ENCODE measurements at regions not wholly inside any gene's neighbourhood (a gene's known extent, or its start where the extent isn't known, plus 50 kb on each side); places are given as distances from the start of the nearest gene placed in this dataset.

GRCh38 chr6:105941621-105942412 lies 144.3 kb upstream of the PRDM1 start:
- H3K27ac Mint-ChIP-seq (ENCODE audit: low read depth): no peak overlapping the region
- H3K36me3 Mint-ChIP-seq (ENCODE audit: insufficient read depth): no peaks in the 10 kb centered on the region

DNA sequence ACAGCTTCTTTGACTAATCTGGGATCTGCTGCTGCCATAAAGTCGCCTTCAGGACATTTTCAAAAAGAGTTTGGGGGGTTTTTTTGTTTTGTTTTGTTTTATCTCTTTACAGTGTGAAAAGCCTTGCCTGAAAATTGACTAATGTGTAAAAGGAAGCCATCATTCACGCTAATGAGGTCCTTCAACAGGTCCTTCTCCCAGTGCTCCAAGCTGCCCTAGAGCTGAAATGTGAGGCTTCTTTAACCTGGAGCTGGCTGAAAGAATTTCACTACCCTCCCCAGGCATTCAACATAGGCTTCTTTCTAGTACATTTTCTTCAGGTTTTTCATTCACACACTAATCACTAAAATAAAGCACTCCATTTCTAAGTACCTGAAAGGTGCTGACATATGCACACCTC lies 145.1 kb upstream of the PRDM1 start:
- H3K4me3 Mint-ChIP-seq: no peak overlapping the region
- H3K4me1 Mint-ChIP-seq: no peaks in the 10 kb centered on the region
- DNase-seq (ENCODE audit: low spot score in 2 of 2): no peak
- no peaks in the 10 kb centered on the region for H3K27me3 Mint-ChIP-seq
- H3K9me3 Mint-ChIP-seq: no peaks in the 10 kb centered on the region
- no peak overlapping the region for H3K27ac Mint-ChIP-seq (ENCODE audit: low read depth)
- no peaks in the 10 kb centered on the region for H3K36me3 Mint-ChIP-seq (ENCODE audit: insufficient read depth)
- ATAC-seq (replicated peaks; ENCODE audit: extremely low read depth, poor library complexity, severe bottlenecking): no peak

More at GRCh38 chr6:105941621-105942412, 144.3 kb upstream of the PRDM1 start:
- ATAC-seq (replicated peaks; ENCODE audit: extremely low read depth, poor library complexity, severe bottlenecking) (no peak), DNase-seq (ENCODE audit: low spot score in 2 of 2) (no peak)
- Mint-ChIP-seq H3K4me1 (no peaks in the 10 kb centered on the region), H3K27me3 (no peaks in the 10 kb centered on the region), H3K4me3 (no peak overlapping the region), H3K9me3 (no peaks in the 10 kb centered on the region)

GRCh38 chr6:105936972-105937371 lies 149.2 kb upstream of the PRDM1 start:
- no peak overlapping the region for H3K27ac Mint-ChIP-seq (ENCODE audit: low read depth)
- no peaks in the 10 kb centered on the region for H3K36me3 Mint-ChIP-seq (ENCODE audit: insufficient read depth)
- DNase-seq (ENCODE audit: low spot score in 2 of 2) (no peak), ATAC-seq (replicated peaks; ENCODE audit: extremely low read depth, poor library complexity, severe bottlenecking) (no peak)
- no peaks in the 10 kb centered on the region for H3K27me3 Mint-ChIP-seq
- no peaks in the 10 kb centered on the region for H3K9me3 Mint-ChIP-seq
- H3K4me3 Mint-ChIP-seq: no peak overlapping the region
- H3K4me1 Mint-ChIP-seq: no peaks in the 10 kb centered on the region

DNA sequence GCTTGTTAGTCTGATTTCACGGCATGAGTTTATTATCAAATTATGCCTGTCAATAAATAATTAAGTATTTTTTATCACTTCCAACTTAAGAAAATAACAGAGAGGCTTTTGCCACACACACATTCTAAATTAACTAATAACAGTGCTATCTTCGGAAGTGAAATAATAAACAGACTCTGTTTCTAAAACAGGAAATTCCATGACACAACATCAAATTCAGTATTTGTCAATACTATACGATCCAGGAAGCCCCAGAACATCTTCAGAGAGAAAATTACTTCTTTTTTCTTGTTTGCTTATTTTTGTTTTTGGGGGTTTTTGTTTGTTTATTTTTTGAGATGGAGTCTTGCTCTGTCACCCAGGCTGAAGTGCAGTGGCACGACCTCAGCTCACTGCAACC lies 150.7 kb upstream of the PRDM1 start:
- Mint-ChIP-seq H3K4me1 (no peaks in the 10 kb centered on the region), H3K27me3 (no peaks in the 10 kb centered on the region), H3K36me3 (ENCODE audit: insufficient read depth) (no peaks in the 10 kb centered on the region), H3K9me3 (no peaks in the 10 kb centered on the region), H3K27ac (ENCODE audit: low read depth) (no peak overlapping the region), H3K4me3 (no peak overlapping the region)
- DNase-seq (ENCODE audit: low spot score in 2 of 2) (no peak), ATAC-seq (replicated peaks; ENCODE audit: extremely low read depth, poor library complexity, severe bottlenecking) (no peak)

- H3K36me3 Mint-ChIP-seq (ENCODE audit: insufficient read depth): no peaks in the 10 kb centered on the region
- no peaks in the 10 kb centered on the region for H3K27me3 Mint-ChIP-seq
- no peak for DNase-seq (ENCODE audit: low spot score in 2 of 2)
- ATAC-seq (replicated peaks; ENCODE audit: extremely low read depth, poor library complexity, severe bottlenecking): no peak
- H3K9me3 Mint-ChIP-seq: no peaks in the 10 kb centered on the region
- H3K4me3 Mint-ChIP-seq: no peak overlapping the region
- H3K4me1 Mint-ChIP-seq: no peaks in the 10 kb centered on the region
- no peak overlapping the region for H3K27ac Mint-ChIP-seq (ENCODE audit: low read depth)
These were observed 151.4 kb upstream of the PRDM1 start for GRCh38 chr6:105934708-105935107.

DNA sequence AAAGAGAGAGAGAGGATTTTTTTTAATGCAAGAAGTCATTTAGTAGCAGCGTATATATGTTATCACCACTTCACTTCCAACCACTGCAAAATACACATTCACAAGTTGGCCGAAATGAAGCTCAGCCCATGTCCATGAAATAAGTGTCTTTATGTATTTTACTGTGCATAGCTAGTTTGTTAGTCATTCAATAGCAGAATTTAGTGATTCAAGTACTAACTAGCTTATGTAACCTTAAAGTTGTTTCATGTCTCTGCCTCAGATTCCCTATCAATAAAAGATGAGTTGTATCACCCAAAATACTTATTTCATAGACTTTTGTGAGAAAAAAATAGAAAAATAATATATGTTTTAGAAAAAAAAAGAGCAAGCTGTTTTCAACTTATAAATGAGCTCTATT lies 153.7 kb upstream of the PRDM1 start:
- Mint-ChIP-seq H3K27me3 (no peaks in the 10 kb centered on the region), H3K9me3 (no peaks in the 10 kb centered on the region), H3K27ac (ENCODE audit: low read depth) (no peak overlapping the region), H3K4me1 (no peaks in the 10 kb centered on the region), H3K36me3 (ENCODE audit: insufficient read depth) (no peaks in the 10 kb centered on the region), H3K4me3 (no peak overlapping the region)
- DNase-seq (ENCODE audit: low spot score in 2 of 2) (no peak), ATAC-seq (replicated peaks; ENCODE audit: extremely low read depth, poor library complexity, severe bottlenecking) (no peak)

DNA sequence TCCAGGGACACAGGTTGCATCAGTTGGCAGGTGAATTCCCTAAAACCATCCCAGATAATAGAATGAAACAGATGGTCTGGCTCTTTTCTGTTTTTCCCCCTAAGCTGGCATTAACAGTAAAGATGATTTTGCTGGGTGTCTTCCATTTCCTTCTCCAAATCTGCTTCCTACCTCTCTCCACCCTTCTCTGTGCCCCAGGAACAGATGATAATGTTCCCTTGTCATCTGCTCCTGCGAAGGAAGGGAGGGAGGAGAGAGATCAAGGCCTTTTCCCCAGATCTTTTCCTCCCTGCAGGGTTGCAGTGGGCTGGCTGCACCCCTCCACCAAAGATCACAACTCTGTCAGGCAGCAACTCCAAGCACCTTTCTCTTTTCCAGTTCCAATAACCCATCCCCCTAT lies 156.5 kb upstream of the PRDM1 start:
- Mint-ChIP-seq H3K36me3 (ENCODE audit: insufficient read depth) (no peaks in the 10 kb centered on the region), H3K27ac (ENCODE audit: low read depth) (no peak overlapping the region), H3K27me3 (no peaks in the 10 kb centered on the region), H3K4me3 (no peak overlapping the region), H3K4me1 (no peaks in the 10 kb centered on the region), H3K9me3 (no peaks in the 10 kb centered on the region)
- no peak for ATAC-seq (replicated peaks; ENCODE audit: extremely low read depth, poor library complexity, severe bottlenecking)
- DNase-seq (ENCODE audit: low spot score in 2 of 2): no peak

DNA sequence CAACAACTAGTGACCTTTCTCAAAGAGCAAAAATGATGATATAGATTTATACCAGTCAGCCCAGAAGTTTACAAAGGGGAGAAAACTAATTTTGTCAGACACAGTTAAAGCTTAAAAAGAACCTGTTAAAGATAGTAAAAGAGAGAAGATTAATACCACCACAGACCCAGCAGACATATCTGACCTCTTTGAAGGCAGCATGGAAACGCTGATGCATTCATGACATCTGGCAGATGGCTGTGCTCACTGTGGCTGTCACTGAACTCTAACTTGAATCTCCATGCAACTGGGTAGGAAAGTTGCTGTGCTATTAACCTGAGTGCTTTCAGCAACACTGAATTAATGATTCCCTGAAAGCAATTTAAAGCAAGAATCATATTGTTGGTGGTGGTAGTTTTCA lies 159.8 kb upstream of the PRDM1 start:
- no peak for ATAC-seq (replicated peaks; ENCODE audit: extremely low read depth, poor library complexity, severe bottlenecking)
- no peaks in the 10 kb centered on the region for H3K9me3 Mint-ChIP-seq
- no peak for DNase-seq (ENCODE audit: low spot score in 2 of 2)

DNA sequence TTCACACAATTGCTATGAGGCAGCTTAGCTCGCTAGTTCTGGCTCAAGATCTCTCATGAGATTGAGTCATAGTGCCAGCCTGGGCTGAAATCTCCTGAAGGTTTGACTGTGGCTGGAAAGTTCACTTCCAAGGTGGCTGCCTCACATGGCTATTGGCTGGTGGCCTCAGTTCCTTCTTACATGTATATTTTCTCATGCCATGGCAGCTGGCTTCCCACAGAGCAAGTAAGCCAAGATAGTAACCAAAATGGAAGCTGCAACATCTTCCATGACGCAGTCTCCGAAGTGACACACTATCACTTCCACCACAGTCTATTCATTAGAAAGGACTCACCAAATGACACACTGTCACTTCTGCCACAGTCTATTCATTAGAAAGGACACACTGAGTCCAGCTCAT lies 160.4 kb upstream of the PRDM1 start:
- no peak overlapping the region for H3K27ac Mint-ChIP-seq (ENCODE audit: low read depth)
- H3K36me3 Mint-ChIP-seq (ENCODE audit: insufficient read depth): no peaks in the 10 kb centered on the region
- no peak for ATAC-seq (replicated peaks; ENCODE audit: extremely low read depth, poor library complexity, severe bottlenecking)
- no peaks in the 10 kb centered on the region for H3K4me1 Mint-ChIP-seq
- DNase-seq (ENCODE audit: low spot score in 2 of 2): no peak
- no peak overlapping the region for H3K4me3 Mint-ChIP-seq
- H3K27me3 Mint-ChIP-seq: no peaks in the 10 kb centered on the region
- H3K9me3 Mint-ChIP-seq: no peaks in the 10 kb centered on the region

More for the DNA sequence above, 159.8 kb upstream of the PRDM1 start:
- Mint-ChIP-seq H3K4me3 (no peak overlapping the region), H3K36me3 (ENCODE audit: insufficient read depth) (no peaks in the 10 kb centered on the region), H3K27me3 (no peaks in the 10 kb centered on the region), H3K4me1 (no peaks in the 10 kb centered on the region), H3K27ac (ENCODE audit: low read depth) (no peak overlapping the region)

GRCh38 chr6:105921781-105922180 lies 164.4 kb upstream of the PRDM1 start:
- H3K27ac Mint-ChIP-seq (ENCODE audit: low read depth): no peak overlapping the region
- DNase-seq (ENCODE audit: low spot score in 2 of 2): no peak
- H3K36me3 Mint-ChIP-seq (ENCODE audit: insufficient read depth): no peaks in the 10 kb centered on the region
- H3K9me3 Mint-ChIP-seq: no peaks in the 10 kb centered on the region
- peaks cover 9% of the 10 kb centered on the region for H3K27me3 Mint-ChIP-seq
- no peak overlapping the region for H3K4me3 Mint-ChIP-seq
- no peak for ATAC-seq (replicated peaks; ENCODE audit: extremely low read depth, poor library complexity, severe bottlenecking)
- no peaks in the 10 kb centered on the region for H3K4me1 Mint-ChIP-seq

- peaks cover 9% of the 10 kb centered on the region for H3K27me3 Mint-ChIP-seq
- no peaks in the 10 kb centered on the region for H3K4me1 Mint-ChIP-seq
- no peak overlapping the region for H3K4me3 Mint-ChIP-seq
- DNase-seq (ENCODE audit: low spot score in 2 of 2): no peak
- no peaks in the 10 kb centered on the region for H3K9me3 Mint-ChIP-seq
- ATAC-seq (replicated peaks; ENCODE audit: extremely low read depth, poor library complexity, severe bottlenecking): no peak
- H3K36me3 Mint-ChIP-seq (ENCODE audit: insufficient read depth): no peaks in the 10 kb centered on the region
- no peak overlapping the region for H3K27ac Mint-ChIP-seq (ENCODE audit: low read depth)
These were observed 166.1 kb upstream of the PRDM1 start for GRCh38 chr6:105920071-105920470.

DNA sequence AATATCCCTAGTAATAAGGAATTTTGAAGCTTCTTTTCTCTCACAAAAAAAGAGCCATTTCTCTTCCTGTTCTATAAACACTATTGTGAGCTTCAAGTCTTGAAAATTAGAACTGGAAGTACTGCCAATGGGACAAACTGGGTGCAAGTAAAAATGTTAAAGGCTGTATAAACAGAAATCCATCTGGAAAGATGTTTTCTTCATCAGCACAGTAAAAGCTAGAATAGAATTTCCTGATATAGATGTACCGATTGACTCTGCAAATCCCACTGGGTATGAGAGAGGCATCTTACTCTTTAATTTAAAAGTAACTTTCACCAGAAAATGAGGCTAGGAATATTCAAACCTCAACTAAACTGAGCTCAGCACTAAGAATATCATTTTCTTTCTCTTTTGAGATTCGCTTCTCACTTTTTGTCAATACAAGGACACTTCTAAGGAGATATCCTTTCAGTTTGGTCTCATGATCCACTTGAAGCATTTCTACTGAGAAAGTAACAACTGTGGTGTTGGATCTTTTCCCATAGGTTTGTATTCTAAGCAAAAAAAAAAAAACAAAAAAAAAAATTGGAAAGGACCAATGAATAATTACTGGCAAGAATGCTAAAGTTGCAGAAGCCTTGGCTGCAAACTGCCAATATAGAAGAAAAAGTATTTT lies 169.0 kb upstream of the PRDM1 start:
- Mint-ChIP-seq H3K4me1 (no peaks in the 10 kb centered on the region), H3K9me3 (no peaks in the 10 kb centered on the region), H3K4me3 (no peak overlapping the region), H3K36me3 (ENCODE audit: insufficient read depth) (no peaks in the 10 kb centered on the region), H3K27me3 (peaks cover 16% of the 10 kb centered on the region), H3K27ac (ENCODE audit: low read depth) (no peak overlapping the region)
- ATAC-seq (replicated peaks; ENCODE audit: extremely low read depth, poor library complexity, severe bottlenecking) (no peak), DNase-seq (ENCODE audit: low spot score in 2 of 2) (no peak)

DNA sequence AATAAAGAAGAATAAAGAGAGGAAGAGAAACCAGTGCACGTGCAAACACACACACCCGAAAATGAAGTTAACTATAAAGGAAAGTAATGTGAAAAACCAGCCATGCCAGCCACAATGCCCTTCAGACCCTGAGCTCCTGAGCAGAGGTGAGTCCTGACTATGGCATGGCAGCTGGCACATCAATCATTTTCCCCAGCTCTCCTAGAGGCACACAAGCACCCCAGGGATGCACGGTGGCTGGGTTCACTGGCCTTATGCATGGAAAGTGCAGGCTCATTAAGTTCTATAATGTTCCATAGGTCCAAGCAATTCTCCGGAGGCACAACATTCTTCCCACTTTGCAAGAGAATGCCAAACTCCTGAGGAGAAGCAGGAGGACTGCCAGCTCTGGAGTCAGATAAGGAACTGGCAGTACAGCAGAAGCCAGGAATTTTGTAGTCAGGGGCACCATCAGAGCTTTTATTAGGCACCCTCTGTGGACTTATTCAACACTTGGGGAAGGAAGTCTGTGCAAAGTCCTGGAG lies 175.0 kb upstream of the PRDM1 start:
- Mint-ChIP-seq H3K4me1 (no peaks in the 10 kb centered on the region), H3K27me3 (peaks cover 7% of the 10 kb centered on the region), H3K4me3 (no peak overlapping the region), H3K36me3 (ENCODE audit: insufficient read depth) (peaks cover 3% of the 10 kb centered on the region), H3K27ac (ENCODE audit: low read depth) (no peak overlapping the region), H3K9me3 (no peaks in the 10 kb centered on the region)
- DNase-seq (ENCODE audit: low spot score in 2 of 2) (no peak), ATAC-seq (replicated peaks; ENCODE audit: extremely low read depth, poor library complexity, severe bottlenecking) (no peak)

Measured in central memory CD8-positive, alpha-beta T cell (primary cell).